ENCODE measurements at regions not wholly inside any gene's neighbourhood (a gene's known extent, or its start where the extent isn't known, plus 50 kb on each side); places are given as distances from the start of the nearest gene placed in this dataset.

DNA sequence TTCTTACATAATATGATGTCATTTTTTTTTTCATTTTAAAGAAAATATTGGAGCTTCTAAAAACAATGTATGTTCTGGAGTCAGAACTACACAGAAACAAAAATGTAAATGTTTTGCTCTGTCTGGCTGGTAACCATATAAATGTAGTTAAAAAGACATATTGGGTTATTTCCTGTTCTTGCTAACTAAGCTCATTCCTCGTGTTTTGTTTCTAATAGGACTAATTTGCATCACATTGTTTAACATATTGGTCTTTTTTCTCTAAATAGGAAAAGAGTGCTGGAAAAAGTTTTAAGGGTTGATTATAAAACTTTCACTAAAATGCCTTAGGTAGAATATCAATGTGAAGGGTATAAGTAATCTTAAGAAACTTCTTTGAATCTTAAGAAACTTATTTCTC lies 221.3 kb downstream of the SLC6A15 start:
- DNase-seq (ENCODE audit: insufficient read length, low spot score): no peak
- no peak for FAIRE-seq

DNA sequence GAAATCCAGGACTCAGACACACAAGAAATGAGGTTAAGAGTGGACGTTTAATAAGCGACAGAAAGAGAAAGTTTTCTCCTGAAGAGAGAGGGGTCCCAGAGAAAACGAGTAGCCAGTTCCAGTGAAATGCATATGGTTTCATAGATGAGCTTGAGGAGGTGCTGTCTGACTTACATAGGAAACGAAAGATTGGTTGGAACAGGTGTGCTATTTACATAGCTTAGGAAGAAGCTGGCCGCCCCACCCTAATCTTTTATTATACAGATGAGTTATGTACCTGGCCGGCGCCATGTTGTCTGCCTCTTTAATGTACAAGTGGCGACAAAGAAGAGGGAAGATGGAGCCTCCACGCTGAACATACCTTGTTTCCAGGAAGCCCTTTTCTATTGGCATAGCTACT lies 223.0 kb downstream of the SLC6A15 start:
- no peak for FAIRE-seq
- DNase-seq (ENCODE audit: insufficient read length, low spot score): no peak

DNA sequence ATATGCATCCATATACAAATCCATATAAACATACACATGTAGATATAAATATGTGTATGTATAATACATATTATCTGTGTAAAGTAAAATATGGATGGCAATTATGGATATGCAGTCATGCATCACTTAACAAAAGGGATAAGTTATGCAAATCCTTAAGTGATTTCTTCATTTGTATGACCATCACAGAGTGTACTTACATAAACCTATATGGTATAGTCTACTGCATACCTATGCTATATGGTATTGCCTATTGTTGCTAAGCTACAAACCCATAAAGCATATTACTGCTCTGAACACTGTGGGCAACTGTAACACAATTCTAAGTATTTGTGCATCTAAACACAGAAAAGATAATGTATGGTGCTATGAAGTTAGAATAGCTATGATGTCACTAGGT lies 227.2 kb downstream of the SLC6A15 start:
- DNase-seq (ENCODE audit: insufficient read length, low spot score): no peak
- FAIRE-seq: no peak

DNA sequence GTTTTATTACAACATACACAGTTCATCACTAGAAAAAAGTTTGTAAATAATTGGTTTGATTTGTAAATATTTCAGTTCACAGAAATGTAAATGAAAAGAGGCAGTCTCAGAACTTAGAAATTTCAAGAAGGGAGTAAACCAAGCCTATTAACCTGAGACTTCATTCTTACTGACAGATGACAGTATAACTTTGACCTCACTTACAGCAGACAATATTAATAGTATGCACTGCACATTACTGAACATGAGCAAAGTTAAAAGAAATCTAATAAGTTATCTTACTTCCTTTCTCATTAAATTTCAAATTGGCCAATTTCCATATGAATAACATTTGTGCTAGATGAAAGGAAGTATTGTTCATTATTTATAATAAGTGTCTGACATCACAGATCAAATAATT lies 235.8 kb downstream of the SLC6A15 start:
- FAIRE-seq: no peak
- DNase-seq (ENCODE audit: insufficient read length, low spot score): no peak

- no peak for FAIRE-seq
- DNase-seq (ENCODE audit: insufficient read length, low spot score): no peak
Observed at GRCh38 chr12:84661786-84662185, 250.8 kb downstream of the SLC6A15 start.

DNA sequence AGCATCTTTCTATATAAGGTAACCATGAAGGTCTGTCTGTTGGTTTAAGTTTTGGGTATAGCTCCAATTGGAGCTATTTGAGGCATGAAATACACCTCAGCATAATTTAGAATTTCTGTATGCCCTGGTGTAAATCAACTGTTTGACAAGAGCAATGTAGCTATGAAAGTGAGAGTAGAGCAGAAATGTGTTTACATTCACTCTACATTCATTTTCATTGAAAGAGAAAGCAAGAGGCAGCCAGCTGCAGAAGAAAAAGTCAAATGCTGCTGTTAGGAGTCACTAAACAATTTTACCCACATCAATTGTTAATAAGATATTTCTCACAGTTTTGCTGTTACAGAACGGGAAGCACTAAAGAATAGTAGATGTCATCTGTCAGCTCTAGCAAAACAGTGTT lies 252.5 kb downstream of the SLC6A15 start:
- DNase-seq (ENCODE audit: insufficient read length, low spot score) (no peak), FAIRE-seq (no peak)

DNA sequence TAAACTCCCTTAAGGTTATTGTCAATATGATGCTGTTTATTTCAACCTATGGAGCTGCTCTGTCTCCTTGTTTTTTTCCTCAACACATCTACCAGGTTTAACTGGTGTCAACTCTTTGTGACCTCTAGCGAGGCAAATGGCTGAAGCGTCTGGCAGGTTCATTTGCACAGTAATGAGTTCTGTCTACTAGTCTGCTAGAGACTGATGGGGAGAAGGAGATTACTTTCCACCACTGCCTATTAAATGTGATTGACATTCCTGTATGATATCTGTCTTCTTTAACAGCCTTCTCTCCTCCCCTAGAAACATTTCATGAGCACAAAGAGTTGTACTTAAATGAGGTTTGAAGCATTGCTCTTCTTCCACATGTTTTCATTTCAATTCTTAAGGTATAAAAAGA lies 253.7 kb downstream of the SLC6A15 start:
- DNase-seq (ENCODE audit: insufficient read length, low spot score) (no peak), FAIRE-seq (no peak)

- FAIRE-seq (no peak), DNase-seq (ENCODE audit: insufficient read length, low spot score) (no peak)
Observed at GRCh38 chr12:84656705-84657104, 255.9 kb downstream of the SLC6A15 start.

- no peak for DNase-seq (ENCODE audit: insufficient read length, low spot score)
- FAIRE-seq: no peak
Observed at GRCh38 chr12:84653482-84653881, 259.1 kb downstream of the SLC6A15 start.

- DNase-seq (ENCODE audit: insufficient read length, low spot score) (no peak), FAIRE-seq (no peak)
Observed at GRCh38 chr12:84648425-84648824, 264.2 kb downstream of the SLC6A15 start.

DNA sequence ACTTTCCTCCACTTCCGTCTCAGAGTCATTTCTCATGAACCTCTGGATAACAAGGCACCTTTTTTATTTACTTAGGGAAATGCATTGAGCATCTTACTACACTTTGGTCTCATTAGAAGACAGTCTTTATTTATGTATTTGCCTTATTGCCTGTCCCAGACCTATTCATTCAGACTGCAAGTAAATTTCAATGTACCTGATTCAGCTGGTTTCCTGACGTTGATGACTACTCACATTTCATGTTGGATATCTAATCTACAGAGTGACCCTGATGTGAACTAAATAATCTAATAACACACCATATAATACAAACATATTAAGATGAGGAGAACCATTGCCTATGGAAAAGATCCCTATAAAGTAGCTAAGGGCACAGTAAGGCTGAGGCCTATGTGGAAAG lies 267.7 kb downstream of the SLC6A15 start:
- no peak for FAIRE-seq
- no peak for DNase-seq (ENCODE audit: insufficient read length, low spot score)

GRCh38 chr12:84643993-84644392 lies 268.6 kb downstream of the SLC6A15 start:
- FAIRE-seq (no peak), DNase-seq (ENCODE audit: insufficient read length, low spot score) (no peak)

DNA sequence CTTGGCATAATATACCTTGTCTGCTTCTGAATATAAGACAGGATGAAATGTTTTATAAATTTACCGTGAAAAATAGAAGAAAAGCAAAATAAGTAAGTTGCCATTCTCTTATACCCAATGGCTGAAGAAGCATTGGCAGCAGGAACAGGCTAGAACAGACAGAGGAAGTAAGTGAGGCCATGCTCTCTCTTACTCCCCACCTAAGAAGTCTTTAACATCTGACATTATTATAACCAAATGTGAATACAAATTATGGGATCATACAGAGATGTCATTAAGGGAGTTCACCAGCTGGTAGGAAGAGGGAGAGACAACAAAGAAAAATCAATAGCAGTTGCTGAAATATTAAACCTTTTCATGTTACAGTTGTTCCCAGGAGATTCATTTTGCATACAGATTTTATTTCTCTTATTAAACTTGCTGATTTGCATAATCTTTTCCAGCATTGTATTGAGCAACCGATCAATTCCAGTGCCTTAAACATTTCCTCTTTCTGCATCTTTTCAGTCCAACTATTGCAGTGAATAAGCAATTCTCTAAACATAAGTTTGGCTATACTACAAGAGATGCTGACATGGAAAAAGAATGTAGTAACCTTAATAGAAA lies 270.6 kb downstream of the SLC6A15 start:
- no peak for DNase-seq (ENCODE audit: insufficient read length, low spot score)
- FAIRE-seq: no peak

DNA sequence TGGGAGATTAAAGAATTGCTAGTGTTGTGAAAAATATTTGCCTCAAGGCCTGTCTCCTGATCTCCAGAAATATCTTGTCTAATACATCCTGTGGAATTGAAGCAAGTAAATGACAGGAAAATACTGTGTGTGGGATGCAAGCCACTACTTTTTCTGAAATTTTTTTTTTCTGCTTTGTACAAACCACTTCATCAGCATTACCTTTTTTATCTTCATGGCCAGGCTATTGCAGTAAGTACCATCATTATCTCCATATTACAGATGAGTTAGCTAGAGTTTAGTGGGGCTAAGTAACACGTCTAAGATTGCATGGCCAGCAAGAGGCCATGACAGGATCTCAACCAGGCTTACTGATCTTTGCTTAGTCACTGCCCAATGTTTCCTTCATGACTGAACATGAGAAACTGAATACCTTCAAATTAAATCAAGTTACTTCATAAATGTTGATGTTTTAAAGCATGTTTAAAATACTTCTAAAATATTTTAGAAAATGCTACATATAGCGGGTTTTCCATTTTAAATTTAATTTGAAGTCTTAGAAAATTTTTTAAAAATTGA lies 273.7 kb downstream of the SLC6A15 start:
- DNase-seq (ENCODE audit: insufficient read length, low spot score) (no peak), FAIRE-seq (no peak)

DNA sequence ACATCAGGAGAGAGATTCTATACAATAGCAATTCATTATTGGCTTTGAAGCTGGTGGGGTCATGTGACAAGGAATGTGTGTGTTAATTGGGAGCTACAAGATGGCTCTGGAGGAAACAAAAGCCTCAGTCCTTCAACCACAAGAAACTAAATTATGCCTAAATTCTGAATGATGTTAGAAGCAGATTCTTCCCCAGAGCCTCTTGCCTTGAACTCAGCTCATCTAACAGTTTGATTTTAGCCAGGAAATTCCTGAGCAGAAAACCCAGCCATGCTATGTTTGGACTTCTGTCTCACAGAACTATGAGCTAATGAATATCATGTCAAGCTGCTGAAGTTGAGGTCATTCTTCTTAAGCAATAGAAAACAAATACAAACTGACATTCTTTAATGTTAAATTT lies 274.7 kb downstream of the SLC6A15 start:
- DNase-seq (ENCODE audit: insufficient read length, low spot score): no peak
- no peak for FAIRE-seq

DNA sequence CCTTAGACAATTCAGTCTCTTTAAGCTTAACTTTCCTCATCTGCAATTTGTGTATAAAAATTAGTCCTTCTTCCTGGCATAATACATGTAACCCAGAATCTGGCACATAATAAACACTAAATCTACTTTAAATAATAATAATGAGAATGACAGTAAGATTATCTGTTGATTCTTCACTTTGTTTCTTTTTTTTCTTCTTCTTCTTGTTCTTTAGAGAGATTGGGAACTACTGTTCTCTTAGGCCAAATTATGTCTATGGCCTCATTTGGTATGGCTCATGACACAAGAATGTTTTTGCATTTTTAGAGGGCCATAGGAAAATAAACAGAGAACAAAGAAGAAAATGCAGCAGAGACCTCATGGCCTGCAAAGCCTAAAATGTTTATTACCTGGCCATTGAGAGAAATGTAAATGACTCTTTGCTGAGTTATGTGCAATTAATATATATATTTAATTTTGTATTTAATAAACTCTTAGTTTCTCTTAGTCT lies 275.8 kb downstream of the SLC6A15 start:
- FAIRE-seq (no peak), DNase-seq (ENCODE audit: insufficient read length, low spot score) (no peak)

GRCh38 chr12:84634526-84634925 lies 278.1 kb downstream of the SLC6A15 start:
- DNase-seq (ENCODE audit: insufficient read length, low spot score): no peak
- no peak for FAIRE-seq

DNA sequence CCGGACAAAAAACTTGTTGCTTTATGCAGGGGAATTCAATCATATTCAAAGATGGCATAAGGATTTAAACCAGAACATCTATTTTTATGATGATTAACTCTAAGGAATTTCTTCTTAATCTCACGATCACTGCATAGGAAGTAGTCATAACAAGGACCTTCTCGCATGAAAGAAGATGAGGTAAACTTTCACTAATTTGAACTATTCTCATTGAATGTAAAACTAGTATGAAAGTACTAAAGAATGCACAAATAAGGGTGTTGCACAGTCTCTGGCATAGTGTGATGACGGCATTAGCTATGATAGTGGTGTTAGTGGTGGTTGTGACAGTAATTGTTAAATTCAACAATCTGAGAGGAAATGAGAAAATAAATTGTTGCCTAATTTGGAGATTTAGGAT lies 280.0 kb downstream of the SLC6A15 start:
- FAIRE-seq (no peak), DNase-seq (ENCODE audit: insufficient read length, low spot score) (no peak)

GRCh38 chr12:84631020-84631419 lies 281.6 kb downstream of the SLC6A15 start:
- FAIRE-seq (no peak), DNase-seq (ENCODE audit: insufficient read length, low spot score) (no peak)

- FAIRE-seq (no peak), DNase-seq (ENCODE audit: insufficient read length, low spot score) (no peak)
Observed at GRCh38 chr12:84627593-84627992, 285.0 kb downstream of the SLC6A15 start.

GRCh38 chr12:84624601-84625000 lies 288.0 kb downstream of the SLC6A15 start:
- FAIRE-seq (no peak), DNase-seq (ENCODE audit: insufficient read length, low spot score) (no peak)

DNA sequence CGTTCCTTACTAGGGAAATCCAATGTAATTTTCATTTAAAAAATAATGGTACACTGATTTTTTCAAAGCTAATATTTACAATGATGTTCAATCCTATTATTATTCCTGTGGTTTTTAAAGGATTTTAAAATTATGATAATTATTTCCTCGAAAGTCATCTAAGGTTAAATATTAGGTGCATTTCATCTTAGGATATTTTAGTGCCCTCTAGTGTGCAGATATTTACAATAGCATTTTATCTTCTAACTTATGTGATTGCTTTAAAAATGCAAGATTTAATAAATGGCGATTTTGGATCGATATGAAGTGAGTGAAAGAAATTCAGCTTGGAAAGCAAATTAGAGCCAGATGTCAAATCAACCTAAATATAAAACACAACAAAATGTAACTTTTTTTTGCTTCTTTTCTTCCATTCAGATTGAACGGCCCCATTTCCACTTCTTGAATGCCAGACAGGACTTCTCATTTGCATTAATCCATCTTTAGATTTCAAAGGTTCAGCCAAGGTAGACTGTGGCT lies 293.5 kb downstream of the SLC6A15 start:
- DNase-seq (ENCODE audit: insufficient read length, low spot score) (no peak), FAIRE-seq (no peak)
